ENCODE measurements at regions not wholly inside any gene's neighbourhood (a gene's known extent, or its start where the extent isn't known, plus 50 kb on each side); places are given as distances from the start of the nearest gene placed in this dataset.
"Not testable (repeated sequence)": the region's sequence is repeated elsewhere in the genome, so short reads cannot be mapped to it uniquely, and the experiment has no call there.

- intact Hi-C loops (cut with DNase I) = no loop called here
- DNase-seq (ENCODE audit: low spot score) = no peak
Observed at GRCh38 chrX:63475200-63475599, 124.1 kb upstream of the SPIN4 start.

- no peak for DNase-seq (ENCODE audit: low spot score)
- intact Hi-C loops (cut with DNase I) = no loop called here
Observed at GRCh38 chrX:63471004-63471403, 119.9 kb upstream of the SPIN4 start.

GRCh38 chrX:63470506-63470905 is 119.4 kb upstream of the SPIN4 start:
- intact Hi-C loops (cut with DNase I) = no loop called here
- DNase-seq (ENCODE audit: low spot score) = no peak

GRCh38 chrX:63466690-63467089 is 115.6 kb upstream of the SPIN4 start:
- intact Hi-C loops (cut with DNase I) = no loop called here
- no peak for DNase-seq (ENCODE audit: low spot score)

GRCh38 chrX:63458981-63459380 is 107.8 kb upstream of the SPIN4 start:
- no peak for DNase-seq (ENCODE audit: low spot score)
- intact Hi-C loops (cut with DNase I) = no loop called here

GRCh38 chrX:63453571-63453970 is 102.4 kb upstream of the SPIN4 start:
- intact Hi-C loops (cut with DNase I) = no loop called here
- DNase-seq (ENCODE audit: low spot score) = no peak

GRCh38 chrX:63441717-63442116 is 90.6 kb upstream of the SPIN4 start:
- intact Hi-C loops (cut with DNase I) = no loop called here
- DNase-seq (ENCODE audit: low spot score) = no peak

- DNase-seq (ENCODE audit: low spot score) = no peak
- intact Hi-C loops (cut with DNase I) = no loop called here
Observed at GRCh38 chrX:63439580-63439979, 88.4 kb upstream of the SPIN4 start.

GRCh38 chrX:63436865-63437264 is 85.7 kb upstream of the SPIN4 start:
- no peak for DNase-seq (ENCODE audit: low spot score)
- intact Hi-C loops (cut with DNase I) = no loop called here

GRCh38 chrX:63434665-63435064 is 83.5 kb upstream of the SPIN4 start:
- intact Hi-C loops (cut with DNase I) = no loop called here
- no peak for DNase-seq (ENCODE audit: low spot score)

- intact Hi-C loops (cut with DNase I) = no loop called here
- no peak for DNase-seq (ENCODE audit: low spot score)
Observed at GRCh38 chrX:63434206-63434605, 83.1 kb upstream of the SPIN4 start.

- intact Hi-C loops (cut with DNase I) = no loop called here
- DNase-seq (ENCODE audit: low spot score) = no peak
Observed at GRCh38 chrX:63430026-63430425, 78.9 kb upstream of the SPIN4 start.

- no peak for DNase-seq (ENCODE audit: low spot score)
- intact Hi-C loops (cut with DNase I) = no loop called here
Observed at GRCh38 chrX:63428348-63428747, 77.2 kb upstream of the SPIN4 start.

- DNase-seq (ENCODE audit: low spot score) = no peak
- intact Hi-C loops (cut with DNase I) = no loop called here
Observed at GRCh38 chrX:63426519-63426918, 75.4 kb upstream of the SPIN4 start.

GRCh38 chrX:63424063-63424462 is 72.9 kb upstream of the SPIN4 start:
- intact Hi-C loops (cut with DNase I) = no loop called here

GRCh38 chrX:63421411-63421810 is 70.3 kb upstream of the SPIN4 start:
- intact Hi-C loops (cut with DNase I) = no loop called here
- DNase-seq (ENCODE audit: low spot score) = no peak

More at GRCh38 chrX:63424063-63424462, 72.9 kb upstream of the SPIN4 start:
- no peak for DNase-seq (ENCODE audit: low spot score)

GRCh38 chrX:63418211-63418610 is 67.1 kb upstream of the SPIN4 start:
- DNase-seq (ENCODE audit: low spot score) = no peak
- intact Hi-C loops (cut with DNase I) = no loop called here

GRCh38 chrX:63417649-63418048 is 66.5 kb upstream of the SPIN4 start:
- DNase-seq (ENCODE audit: low spot score) = no peak
- intact Hi-C loops (cut with DNase I) = no loop called here

GRCh38 chrX:63409934-63410333 is 58.8 kb upstream of the SPIN4 start:
- DNase-seq (ENCODE audit: low spot score); intact Hi-C loops (cut with DNase I): not testable (repeated sequence)

GRCh38 chrX:63408050-63408449 is 56.9 kb upstream of the SPIN4 start:
- intact Hi-C loops (cut with DNase I) = no loop called here
- DNase-seq (ENCODE audit: low spot score) = no peak

- no peak for DNase-seq (ENCODE audit: low spot score)
- intact Hi-C loops (cut with DNase I) = no loop called here
Observed at GRCh38 chrX:63404332-63404731, 53.2 kb upstream of the SPIN4 start.

GRCh38 chrX:63402106-63402505 is 51.0 kb upstream of the SPIN4 start:
- intact Hi-C loops (cut with DNase I) = no loop called here
- no peak for DNase-seq (ENCODE audit: low spot score)
